Skeletal muscle satellite cell (primary cell): ENCODE measurements at regions not wholly inside any gene's neighbourhood (a gene's known extent, or its start where the extent isn't known, plus 50 kb on each side); places are given as distances from the start of the nearest gene placed in this dataset.

Experiments
- H3K27me3 ChIP-seq: 2 replicates; pipeline ENCODE4 v1.7.0; 2013; ENCODE audit warnings: low read length; ENCODE audit not compliant: control insufficient read depth, insufficient read depth
- H3K36me3 ChIP-seq: 2 replicates; pipeline ENCODE4 v1.7.0; 2013; ENCODE audit warnings: mild to moderate bottlenecking, control low read depth, low read length; ENCODE audit not compliant: insufficient read depth
- H3K4me1 ChIP-seq: 2 replicates; pipeline ENCODE4 v1.7.0; 2013; ENCODE audit warnings: low read length; ENCODE audit not compliant: control insufficient read depth, insufficient read depth
- H3K4me2 ChIP-seq: 2 replicates; pipeline ENCODE4 v1.7.0; 2013; ENCODE audit warnings: mild to moderate bottlenecking, low read length
- H3K4me3 ChIP-seq: 2 replicates; pipeline ENCODE4 v1.7.0; 2013; ENCODE audit warnings: low read length
- H3K9ac ChIP-seq: 2 replicates; pipeline ENCODE4 v1.7.0; 2013; ENCODE audit warnings: mild to moderate bottlenecking, low read depth, low read length, moderate library complexity
- H3K9me3 ChIP-seq: replicated peaks from 2 replicates; pipeline ENCODE4 v1.7.0; 2013; ENCODE audit warnings: mild to moderate bottlenecking, control low read depth, low read length

GRCh38 chr12:124452576-124453331, 114.7 kb downstream of the NCOR2 start:
- Histone ChIP-seq H3K36me3 (peaks cover 36% of the 10 kb centered on the region), H3K4me3 (no peak overlapping the region), H3K4me2 (peak overlapping the region; percentile 38), H3K9me3 (no peaks in the 10 kb centered on the region), H3K27me3 (no peaks in the 10 kb centered on the region), H3K4me1 (peaks cover 38% of the 10 kb centered on the region), H3K9ac (peak overlapping the region; percentile 2)

GRCh38 chr12:124451637-124452243, 115.7 kb downstream of the NCOR2 start:
- H3K27me3 ChIP-seq: no peaks in the 10 kb centered on the region
- no peaks in the 10 kb centered on the region for H3K9me3 ChIP-seq
- peaks cover 43% of the 10 kb centered on the region for H3K36me3 ChIP-seq
- H3K4me3 ChIP-seq: no peak overlapping the region
- H3K4me2 ChIP-seq: no peak overlapping the region
- H3K4me1 ChIP-seq: peaks cover 31% of the 10 kb centered on the region
- H3K9ac ChIP-seq: no peak overlapping the region

DNA sequence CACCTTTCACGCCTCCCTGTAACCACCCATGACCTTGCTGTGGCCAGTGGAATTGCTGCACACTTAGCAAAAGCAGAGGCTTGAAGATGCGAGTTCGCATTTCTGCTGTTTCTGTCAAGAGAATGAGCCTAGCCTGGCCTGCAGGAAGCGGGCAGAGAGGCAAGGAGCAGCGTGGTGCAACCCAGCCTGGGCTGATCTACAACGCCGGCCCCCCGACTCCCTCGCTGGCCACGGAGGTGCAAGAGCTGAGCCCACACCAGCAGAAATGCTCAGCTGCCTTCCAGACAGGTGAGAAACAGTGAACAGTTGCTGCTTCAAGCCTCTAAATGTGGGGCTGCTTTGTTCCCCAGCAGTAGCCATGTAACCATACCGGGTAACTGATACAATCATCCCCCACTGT, 116.4 kb downstream of the NCOR2 start:
- peaks cover 36% of the 10 kb centered on the region for H3K36me3 ChIP-seq
- no peak overlapping the region for H3K9ac ChIP-seq
- H3K4me1 ChIP-seq: peaks cover 31% of the 10 kb centered on the region
- H3K27me3 ChIP-seq: no peaks in the 10 kb centered on the region
- H3K4me2 ChIP-seq: no peak overlapping the region
- no peak overlapping the region for H3K4me3 ChIP-seq
- no peaks in the 10 kb centered on the region for H3K9me3 ChIP-seq

- Histone ChIP-seq H3K27me3 (no peaks in the 10 kb centered on the region), H3K4me3 (no peak overlapping the region), H3K4me2 (no peak overlapping the region), H3K9me3 (no peaks in the 10 kb centered on the region), H3K9ac (no peak overlapping the region), H3K36me3 (peaks cover 30% of the 10 kb centered on the region), H3K4me1 (peaks cover 31% of the 10 kb centered on the region)
Measured at GRCh38 chr12:124450376-124450750, 117.0 kb downstream of the NCOR2 start.

DNA sequence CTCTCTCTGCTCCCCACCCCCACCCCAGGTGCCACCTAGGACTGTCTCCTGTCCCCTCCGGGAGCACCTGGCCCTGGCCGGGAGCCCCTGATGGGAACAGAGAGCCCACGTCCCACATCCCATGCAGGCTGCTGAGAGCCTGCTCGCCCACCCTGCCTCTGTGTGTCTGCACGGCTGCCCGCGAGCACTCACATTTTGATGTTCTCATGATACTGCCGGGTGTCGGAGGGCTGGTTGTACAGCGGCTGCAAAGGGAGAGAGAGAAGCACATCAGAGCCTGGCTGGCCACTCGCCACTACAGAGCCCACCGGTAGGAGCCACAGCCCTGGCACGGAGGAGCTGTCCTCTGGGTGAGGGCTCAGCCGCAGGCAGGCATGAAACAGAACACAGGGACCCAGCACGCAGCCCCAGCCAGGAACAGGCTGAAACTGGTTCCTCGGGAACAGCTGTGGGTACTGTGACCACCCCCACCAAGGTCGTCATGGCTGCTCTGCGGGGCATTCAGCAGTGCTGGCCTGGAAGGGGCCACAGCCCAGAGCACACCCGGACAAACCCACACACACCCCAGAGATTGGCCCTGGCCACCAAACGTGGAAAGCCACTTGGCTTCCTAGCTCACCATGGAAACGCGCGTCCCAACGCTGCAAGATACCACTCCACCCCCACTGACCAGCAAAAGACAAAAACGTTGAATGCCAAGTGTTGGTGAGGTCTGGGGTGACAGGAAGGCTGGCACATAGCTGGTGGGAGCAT, 117.6 kb downstream of the NCOR2 start:
- Histone ChIP-seq H3K4me3 (no peak overlapping the region), H3K4me1 (peaks cover 31% of the 10 kb centered on the region), H3K4me2 (no peak overlapping the region), H3K27me3 (no peaks in the 10 kb centered on the region), H3K9me3 (no peaks in the 10 kb centered on the region), H3K36me3 (peaks cover 31% of the 10 kb centered on the region), H3K9ac (no peak overlapping the region)

GRCh38 chr12:124448955-124449622, 118.3 kb downstream of the NCOR2 start:
- no peak overlapping the region for H3K4me3 ChIP-seq
- H3K4me1 ChIP-seq: peaks cover 25% of the 10 kb centered on the region
- no peak overlapping the region for H3K9ac ChIP-seq

DNA sequence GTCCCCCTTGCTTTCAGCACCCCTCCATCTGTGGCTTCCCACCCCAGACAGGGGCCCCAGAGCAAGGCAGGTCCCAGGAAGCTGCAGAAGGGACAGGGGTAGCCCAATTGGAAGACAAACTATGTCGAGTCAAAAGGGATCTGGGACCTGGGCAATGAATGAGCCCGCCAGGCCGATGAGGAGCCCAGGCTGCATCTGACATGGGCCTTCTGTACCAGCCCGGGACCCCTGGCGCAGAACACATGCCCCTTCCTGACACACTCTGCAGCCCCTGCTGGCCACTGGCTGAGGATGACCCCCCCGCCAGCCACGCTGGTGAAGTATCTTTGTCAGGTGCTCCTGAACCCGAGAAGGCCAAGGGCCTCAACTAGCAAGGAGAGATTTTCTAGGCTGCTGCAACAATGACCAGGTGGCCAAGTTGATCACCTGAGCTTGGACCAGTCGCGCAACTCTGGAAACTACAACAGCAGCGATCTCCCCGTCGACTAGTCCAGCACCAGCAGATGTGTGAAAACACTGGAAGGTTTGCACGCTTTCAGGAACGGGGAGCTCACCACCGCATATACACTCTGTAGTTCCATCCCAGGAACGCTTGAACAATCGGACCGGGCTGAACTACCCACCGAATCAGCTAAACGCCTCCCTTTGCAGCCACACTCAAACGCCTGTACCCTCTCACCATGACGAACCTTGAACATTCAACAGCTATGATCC, 119.0 kb downstream of the NCOR2 start:
- H3K36me3 ChIP-seq: peaks cover 41% of the 10 kb centered on the region
- no peak overlapping the region for H3K9ac ChIP-seq

More at GRCh38 chr12:124448955-124449622, 118.3 kb downstream of the NCOR2 start:
- Histone ChIP-seq H3K9me3 (no peaks in the 10 kb centered on the region), H3K27me3 (no peaks in the 10 kb centered on the region), H3K36me3 (peaks cover 37% of the 10 kb centered on the region), H3K4me2 (no peak overlapping the region)

GRCh38 chr12:124446364-124446763, 121.0 kb downstream of the NCOR2 start:
- Histone ChIP-seq H3K36me3 (peaks cover 47% of the 10 kb centered on the region), H3K27me3 (no peaks in the 10 kb centered on the region), H3K4me1 (peaks cover 19% of the 10 kb centered on the region), H3K4me3 (no peak overlapping the region), H3K9ac (no peak overlapping the region), H3K9me3 (no peaks in the 10 kb centered on the region), H3K4me2 (no peak overlapping the region)

More for the DNA sequence above, 119.0 kb downstream of the NCOR2 start:
- Histone ChIP-seq H3K4me2 (no peak overlapping the region), H3K4me1 (peaks cover 19% of the 10 kb centered on the region), H3K9me3 (no peaks in the 10 kb centered on the region), H3K4me3 (no peak overlapping the region), H3K27me3 (no peaks in the 10 kb centered on the region)

- no peaks in the 10 kb centered on the region for H3K27me3 ChIP-seq
- peaks cover 24% of the 10 kb centered on the region for H3K4me1 ChIP-seq
- H3K36me3 ChIP-seq: peaks cover 46% of the 10 kb centered on the region
- no peak overlapping the region for H3K4me3 ChIP-seq
- no peak overlapping the region for H3K4me2 ChIP-seq
- H3K9me3 ChIP-seq: no peaks in the 10 kb centered on the region
- H3K9ac ChIP-seq: no peak overlapping the region
Measured at GRCh38 chr12:124445826-124446225, 121.6 kb downstream of the NCOR2 start.

GRCh38 chr12:124445121-124445718, 122.2 kb downstream of the NCOR2 start:
- Histone ChIP-seq H3K36me3 (peaks cover 42% of the 10 kb centered on the region), H3K4me1 (peaks cover 30% of the 10 kb centered on the region), H3K4me3 (no peak overlapping the region), H3K4me2 (no peak overlapping the region), H3K9me3 (no peaks in the 10 kb centered on the region), H3K9ac (no peak overlapping the region), H3K27me3 (no peaks in the 10 kb centered on the region)
